NCI-H2029 (cell line): ENCODE measurements at regions not wholly inside any gene's neighbourhood (a gene's known extent, or its start where the extent isn't known, plus 50 kb on each side); places are given as distances from the start of the nearest gene placed in this dataset.
A peak's percentile ranks its signal among the peaks of the same experiment; 100 is the strongest.
"Not testable (repeated sequence)": the region's sequence is repeated elsewhere in the genome, so short reads cannot be mapped to it uniquely, and the experiment has no call there.

ENCODE experiments used
- DNase-seq: peaks from one replicate; lab custom pipeline; 2025; lab: John Stamatoyannopoulos, UW

DNA sequence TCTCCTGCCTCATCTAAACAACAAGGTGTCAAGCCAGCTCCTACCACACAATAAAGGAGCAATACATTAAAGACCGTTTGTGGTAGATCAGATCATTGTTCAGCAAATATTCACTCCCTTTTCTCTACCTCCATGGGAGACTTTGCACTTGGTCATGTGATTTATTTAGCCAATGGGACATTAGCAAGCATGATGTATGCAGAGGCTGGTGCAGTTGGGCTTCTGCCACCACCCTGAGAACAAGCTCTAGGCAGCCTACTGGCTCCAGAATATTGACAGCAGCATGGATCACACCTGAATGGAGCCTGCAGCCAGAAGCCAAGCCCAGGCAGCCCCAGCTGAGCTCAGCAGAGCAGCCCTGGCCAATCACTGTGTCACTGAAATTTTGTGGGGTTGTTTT is 99.4 kb upstream of the UBE2E2 start:
- DNase-seq = no peak

DNA sequence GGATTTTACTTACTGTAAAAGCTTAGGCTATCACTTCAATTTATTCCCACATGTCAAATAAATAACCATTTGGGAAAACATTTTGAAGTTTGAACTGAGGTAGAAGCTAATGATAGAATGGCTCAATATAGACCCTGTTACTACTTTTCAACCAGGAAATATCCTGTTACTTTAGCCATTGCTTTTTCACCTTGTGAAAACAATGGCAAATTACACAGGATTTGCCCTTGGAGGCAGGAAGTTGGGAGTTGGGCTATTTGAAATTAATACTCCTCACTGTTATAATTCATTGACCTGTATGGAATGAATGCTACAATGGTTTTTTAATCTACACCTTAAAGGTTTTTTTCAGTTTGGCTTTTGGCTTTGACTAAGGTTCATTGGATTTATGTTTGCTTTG is 98.1 kb upstream of the UBE2E2 start:
- DNase-seq = no peak

- no peak for DNase-seq
Measured at GRCh38 chr3:23106666-23107065, 96.5 kb upstream of the UBE2E2 start.

GRCh38 chr3:23107221-23107620 is 95.9 kb upstream of the UBE2E2 start:
- DNase-seq = no peak

DNA sequence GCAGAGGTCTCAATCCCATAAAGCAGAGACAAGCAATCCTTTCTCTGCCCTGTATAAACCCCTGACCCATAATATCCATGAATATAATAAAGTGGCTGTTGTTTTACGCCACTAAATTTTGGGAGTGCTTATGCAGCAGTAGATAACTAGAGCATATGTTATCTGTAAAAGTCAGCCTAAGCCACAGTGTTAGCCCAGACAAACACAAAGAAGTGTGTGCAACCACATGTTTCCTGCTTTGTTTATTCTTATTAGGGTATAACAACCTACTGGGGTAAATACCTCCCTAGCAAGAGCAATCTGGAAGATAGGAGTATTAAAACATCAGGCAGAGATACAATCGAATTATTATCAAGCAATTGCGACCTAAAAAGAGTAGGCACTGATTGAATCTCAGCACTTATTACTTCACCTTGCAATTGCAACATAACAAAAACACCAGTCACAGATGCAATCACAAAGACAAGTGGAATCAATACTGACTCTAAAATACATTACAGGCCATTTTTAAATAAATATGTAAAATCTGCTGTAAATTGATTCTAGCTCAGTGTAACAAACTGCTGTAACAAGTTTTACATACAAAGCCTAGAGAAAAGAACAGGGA is 94.6 kb upstream of the UBE2E2 start:
- DNase-seq = no peak

DNA sequence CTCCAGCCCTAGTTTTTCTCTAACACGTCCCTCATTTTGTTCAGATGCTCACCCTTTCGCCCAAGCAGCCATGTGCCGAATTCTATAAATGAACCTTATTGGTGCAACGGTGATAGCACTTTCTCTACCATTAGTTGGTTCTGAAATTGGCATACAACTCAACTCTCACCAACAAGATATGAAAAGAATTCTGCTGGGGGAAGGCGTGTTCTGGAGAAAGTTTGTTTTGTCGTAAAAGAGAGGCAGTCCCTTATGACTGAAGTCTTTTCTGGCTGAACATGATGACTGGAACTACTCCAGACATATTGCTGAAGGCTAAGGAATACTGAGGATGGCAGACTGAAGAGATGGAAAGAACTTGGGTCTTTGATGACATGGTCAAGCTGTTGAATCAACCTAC is 91.8 kb upstream of the UBE2E2 start:
- no peak for DNase-seq

DNA sequence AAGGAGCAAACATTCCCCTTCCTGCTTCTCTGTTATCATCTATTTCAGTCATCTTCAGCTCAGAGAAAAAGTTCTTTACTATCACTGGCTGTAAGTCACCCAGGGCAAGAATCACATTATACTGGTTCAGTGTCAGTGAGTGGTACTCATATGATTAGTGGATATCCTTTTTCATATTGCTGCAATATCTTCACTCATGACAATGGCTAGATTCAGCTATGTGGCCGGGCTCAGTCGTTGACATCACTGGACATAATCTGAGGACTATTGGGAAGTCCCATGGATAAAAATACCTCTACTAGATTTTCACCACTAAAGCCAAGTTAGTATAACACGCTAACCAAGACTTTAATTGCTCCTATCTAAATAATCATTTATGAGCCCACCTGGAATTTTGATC is 91.3 kb upstream of the UBE2E2 start:
- DNase-seq = no peak

DNA sequence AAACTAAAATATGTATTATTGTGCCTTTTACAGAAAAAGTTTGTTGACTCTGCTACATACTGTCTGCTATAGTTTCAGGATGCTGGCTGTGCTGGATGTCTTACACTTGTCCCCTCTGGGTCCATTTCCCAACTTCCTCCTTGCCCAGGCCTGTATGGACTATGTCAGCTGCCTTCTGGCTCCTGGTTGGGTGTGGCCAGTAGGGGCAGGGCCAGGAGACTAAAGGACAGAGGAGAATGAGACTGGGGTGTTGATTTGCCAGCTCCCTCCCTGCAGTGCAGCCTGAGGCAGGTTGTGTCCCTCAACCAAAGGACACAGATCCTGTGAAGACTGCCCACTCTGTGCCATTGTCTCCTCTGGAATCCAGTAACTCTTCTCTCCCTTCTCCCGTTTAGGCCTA is 90.6 kb upstream of the UBE2E2 start:
- DNase-seq = no peak

DNA sequence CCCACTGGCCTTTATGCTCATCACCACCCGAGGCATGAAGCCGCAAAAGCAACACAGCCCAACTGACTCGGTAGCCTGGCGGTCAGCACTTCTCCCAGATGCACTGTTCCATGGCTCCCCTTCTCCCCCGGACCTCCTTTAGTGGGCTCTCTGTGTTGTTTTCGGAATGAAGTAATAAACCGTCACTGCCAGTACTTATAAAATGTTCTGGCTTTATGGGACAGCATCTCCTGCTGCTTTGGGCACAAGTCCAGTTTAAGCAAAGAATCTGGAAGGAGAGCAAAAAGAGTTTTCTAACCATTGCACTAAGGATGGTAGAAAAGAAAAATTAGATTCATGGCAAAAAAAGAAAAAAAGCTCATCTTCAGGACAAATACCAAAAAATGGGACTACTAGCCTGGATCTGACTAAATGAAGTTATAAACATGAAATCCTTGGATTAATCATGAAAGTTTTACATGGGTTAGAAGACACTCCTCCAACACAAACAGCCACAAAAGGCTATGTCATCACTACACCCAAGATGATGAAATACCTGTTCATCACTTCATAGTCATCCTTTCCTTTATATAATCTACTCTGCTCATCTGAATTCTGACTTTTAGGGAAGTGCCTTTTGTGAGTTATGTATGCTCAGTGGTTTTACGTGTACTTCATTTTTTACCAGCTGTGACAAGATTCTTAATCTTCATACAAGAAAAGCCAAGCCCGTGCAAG is 89.5 kb upstream of the UBE2E2 start:
- no peak for DNase-seq

- DNase-seq = no peak
Measured at GRCh38 chr3:23114432-23114831, 88.7 kb upstream of the UBE2E2 start.

GRCh38 chr3:23115171-23115877 is 87.8 kb upstream of the UBE2E2 start:
- DNase-seq = no peak

- no peak for DNase-seq
Measured at GRCh38 chr3:23116081-23116837, 86.9 kb upstream of the UBE2E2 start.

GRCh38 chr3:23117856-23118255 is 85.3 kb upstream of the UBE2E2 start:
- DNase-seq = no peak

- no peak for DNase-seq
Measured at GRCh38 chr3:23127196-23127595, 75.9 kb upstream of the UBE2E2 start.

- DNase-seq = peak; percentile 18
Measured at GRCh38 chr3:23128655-23129054, 74.5 kb upstream of the UBE2E2 start.

DNA sequence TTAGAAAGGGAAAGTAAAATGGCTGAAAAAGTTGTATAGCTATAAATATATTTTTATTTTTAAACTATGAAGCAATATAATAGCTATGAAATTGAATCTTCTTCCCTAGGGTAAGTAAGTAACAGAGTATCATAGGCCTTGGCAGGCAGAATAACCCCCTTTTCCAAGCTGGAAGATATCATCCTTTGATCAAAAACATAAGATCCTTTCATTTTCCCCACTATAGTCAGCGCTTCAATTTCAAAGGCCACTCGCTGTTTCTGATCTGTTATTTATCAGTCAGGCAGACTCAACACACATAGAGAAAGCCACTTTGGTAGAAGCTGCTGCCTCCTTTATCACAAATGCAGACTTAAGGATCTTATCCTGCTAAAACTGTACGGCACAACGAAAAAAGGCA is 74.0 kb upstream of the UBE2E2 start:
- DNase-seq = no peak

DNA sequence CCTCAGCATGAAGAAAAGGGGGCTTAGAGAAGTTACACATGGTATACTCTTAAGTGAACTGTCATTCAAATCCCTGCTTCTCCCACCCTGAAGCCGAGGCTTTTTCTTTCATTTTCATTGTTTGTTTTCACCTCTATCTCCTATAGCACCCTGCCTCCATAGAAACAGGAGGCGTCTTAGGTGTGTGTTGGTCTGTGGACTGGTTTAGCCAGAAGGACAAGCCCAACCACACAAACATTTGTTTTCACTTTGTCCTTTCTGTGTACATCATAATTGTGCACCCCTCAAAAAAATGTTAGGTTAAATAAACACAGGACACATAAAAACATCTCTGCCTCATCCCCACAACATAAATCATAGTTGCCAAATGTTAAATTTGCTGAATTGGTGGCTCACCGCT is 73.3 kb upstream of the UBE2E2 start:
- peak; percentile 85 for DNase-seq

DNA sequence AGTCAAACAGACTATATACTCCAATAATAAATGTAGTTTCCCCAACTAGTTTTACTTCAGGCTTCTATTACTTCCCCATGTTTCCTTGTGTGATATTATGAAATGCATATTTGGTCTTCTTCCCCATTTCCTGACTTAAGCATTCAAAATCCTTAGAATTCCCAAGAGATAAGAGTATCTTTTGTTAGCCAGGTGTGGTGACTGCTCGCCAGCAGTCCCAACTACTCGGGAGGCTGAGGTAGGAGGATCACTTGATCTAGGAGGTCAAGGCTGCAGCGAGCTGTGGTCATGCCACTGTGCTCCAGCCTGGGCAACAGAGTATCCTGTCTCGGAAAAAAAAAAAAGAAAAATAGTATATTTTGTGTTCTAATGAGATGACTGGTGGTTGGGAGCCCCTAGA is 72.7 kb upstream of the UBE2E2 start:
- DNase-seq = no peak

- no peak for DNase-seq
Measured at GRCh38 chr3:23135026-23135785, 67.9 kb upstream of the UBE2E2 start.

GRCh38 chr3:23136054-23136453 is 67.1 kb upstream of the UBE2E2 start:
- no peak for DNase-seq

DNA sequence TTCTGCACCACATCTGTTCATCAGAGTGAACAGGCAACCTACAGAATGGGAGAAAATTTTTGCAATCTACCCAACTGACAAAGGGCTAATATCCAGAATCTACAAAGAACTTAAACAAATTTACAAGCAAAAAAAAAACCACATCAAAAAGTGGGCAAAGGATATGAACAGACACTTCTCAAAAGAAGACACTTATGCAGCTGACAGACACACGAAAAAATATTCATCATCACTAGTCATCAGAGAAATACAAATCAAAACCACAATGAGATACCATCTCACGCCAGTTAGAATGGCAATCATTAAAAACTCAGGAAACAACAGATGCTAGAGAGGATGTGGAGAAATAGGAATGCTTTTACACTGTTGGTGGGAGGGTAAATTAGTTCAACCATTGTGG is 59.1 kb upstream of the UBE2E2 start:
- not testable (repeated sequence) for DNase-seq

DNA sequence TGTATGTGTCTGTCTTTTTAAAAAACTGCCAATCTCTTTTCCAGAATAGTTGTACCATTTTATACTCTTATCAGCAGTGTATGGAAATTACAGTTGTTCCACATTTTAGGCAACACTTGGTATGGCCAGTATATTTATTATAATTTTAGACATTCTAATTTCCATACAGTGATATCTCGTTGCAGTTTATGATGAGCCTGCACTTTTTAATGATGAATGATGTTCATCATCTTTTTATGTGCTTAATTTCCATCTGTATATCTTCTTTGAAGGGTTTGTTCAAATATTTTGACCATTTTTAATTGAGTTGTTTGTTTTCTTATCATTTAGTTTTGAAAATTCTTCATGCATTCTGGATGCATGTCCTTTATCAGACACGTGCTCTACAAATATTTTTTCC is 57.0 kb upstream of the UBE2E2 start:
- DNase-seq = no peak
